Neural cell (in vitro differentiated cells): ENCODE measurements at regions not wholly inside any gene's neighbourhood (a gene's known extent, or its start where the extent isn't known, plus 50 kb on each side); places are given as distances from the start of the nearest gene placed in this dataset.

ENCODE experiments used
- H2AFZ ChIP-seq: fragments of 200-600, 300-800 bp; sonication (generic), shearing (Covaris generic); 2 replicates; pipeline ENCODE4 v1.6.0; 2014; ENCODE audit warnings: low read depth, mild to moderate bottlenecking, antibody characterized with exemption, low read length, moderate library complexity
- H3F3A ChIP-seq: fragments of 200-600 bp; shearing (Covaris generic); 2 replicates; pipeline ENCODE4 v1.6.1; 2016; ENCODE audit warnings: mild to moderate bottlenecking, moderate library complexity, mixed read lengths, antibody characterized with exemption, low read length; ENCODE audit not compliant: insufficient read depth, poor library complexity, severe bottlenecking
- H3K27ac ChIP-seq: fragments of 200-600, 300-800 bp; sonication (generic), shearing (Covaris generic); 2 replicates; pipeline ENCODE4 v1.5.1; 2014; ENCODE audit warnings: mild to moderate bottlenecking, low read length, moderate library complexity
- H3K27me3 ChIP-seq: fragments of 300-800, 200-600 bp; sonication (generic), shearing (Covaris generic); 2 replicates; pipeline ENCODE4 v1.6.0; 2014; ENCODE audit warnings: mild to moderate bottlenecking, low read depth, low read length, moderate library complexity; ENCODE audit not compliant: insufficient read depth
- H3K36me3 ChIP-seq: fragments of 300-800, 200-600 bp; sonication (generic), shearing (Covaris generic); 2 replicates; pipeline ENCODE4 v1.5.1; 2014; ENCODE audit warnings: mild to moderate bottlenecking, antibody characterized with exemption, low read length, moderate library complexity; ENCODE audit not compliant: insufficient read depth
- H3K4me2 ChIP-seq: fragments of 300-800, 200-600 bp; sonication (generic), shearing (Covaris generic); 2 replicates; pipeline ENCODE4 v1.6.0; 2014; ENCODE audit warnings: mild to moderate bottlenecking, low read length
- H3K4me3 ChIP-seq: fragments of 300-800, 200-600 bp; sonication (generic), shearing (Covaris generic); 2 replicates; pipeline ENCODE4 v1.5.1; 2014; ENCODE audit warnings: mild to moderate bottlenecking, low read length, moderate library complexity
- H3K79me2 ChIP-seq: fragments of 200-600 bp; shearing (Covaris generic); replicated peaks from 2 replicates; pipeline ENCODE4 v1.6.0; 2014; ENCODE audit warnings: mild to moderate bottlenecking, low read length, moderate library complexity; ENCODE audit not compliant: insufficient read depth
- H3K9ac ChIP-seq: fragments of 300-800, 200-600 bp; sonication (generic), shearing (Covaris generic); 2 replicates; pipeline ENCODE4 v1.6.1; 2016; ENCODE audit warnings: mild to moderate bottlenecking, low read length, mixed read lengths
- H3K9me2 ChIP-seq: fragments of 200-600 bp; shearing (Covaris generic); 2 replicates; pipeline ENCODE4 v1.6.1; 2016; ENCODE audit warnings: mild to moderate bottlenecking, low read length, mixed read lengths; ENCODE audit not compliant: insufficient read depth
- H3K9me3 ChIP-seq: fragments of 200-600, 300-800 bp; sonication (generic), shearing (Covaris generic); 2 replicates; pipeline ENCODE4 v1.6.1; 2016; ENCODE audit warnings: mild to moderate bottlenecking, mixed run types, low read length, moderate library complexity, mixed read lengths
- H4K20me1 ChIP-seq: fragments of 200-600 bp; shearing (Covaris generic); 2 replicates; pipeline ENCODE4 v1.6.1; 2016; ENCODE audit warnings: mild to moderate bottlenecking, mixed run types; ENCODE audit not compliant: insufficient read depth
- EP300 ChIP-seq: fragments of 450-650 bp; conservative IDR thresholded peaks from 2 replicates; pipeline ENCODE4 v1.6.1; 2014; ENCODE audit warnings: antibody characterized with exemption, mild to moderate bottlenecking, moderate library complexity; ENCODE audit not compliant: poor library complexity, severe bottlenecking
- EZH2 ChIP-seq: fragments of 200-600, 300-800 bp; shearing (Covaris generic), sonication (generic); IDR thresholded peaks from 2 replicates; pipeline ENCODE4 v1.6.1; 2014; ENCODE audit warnings: antibody characterized with exemption, low read length, borderline replicate concordance, mild to moderate bottlenecking; ENCODE audit not compliant: insufficient read depth, poor library complexity, severe bottlenecking
- MXI1 ChIP-seq: fragments of 450-650 bp; conservative IDR thresholded peaks from 2 replicates; pipeline ENCODE4 v1.6.1; 2014; ENCODE audit warnings: antibody characterized with exemption, mild to moderate bottlenecking; ENCODE audit not compliant: poor library complexity, severe bottlenecking
- POLR2AphosphoS5 ChIP-seq: IDR thresholded peaks from 2 replicates; pipeline ENCODE4 v1.6.1; 2012
- RAD21 ChIP-seq: fragments of 450-650 bp; conservative IDR thresholded peaks from 2 replicates; pipeline ENCODE4 v1.6.1; 2014; ENCODE audit warnings: antibody characterized with exemption, mild to moderate bottlenecking, moderate library complexity
- SMC3 ChIP-seq: fragments of 450-650 bp; conservative IDR thresholded peaks from 2 replicates; pipeline ENCODE4 v1.6.1; 2014; ENCODE audit warnings: antibody characterized with exemption, mild to moderate bottlenecking, moderate library complexity; ENCODE audit not compliant: poor library complexity
- TAF1 ChIP-seq: IDR thresholded peaks from 2 replicates; pipeline ENCODE4 v1.6.1; 2012; ENCODE audit warnings: low read depth
- TF ChIP-seq, protein P1 (sequence below): fragments of 450-650 bp; IDR thresholded peaks from 2 replicates; pipeline ENCODE4 v1.5.1; 2014; ENCODE audit warnings: antibody characterized with exemption, mild to moderate bottlenecking, moderate library complexity; ENCODE audit not compliant: poor library complexity, severe bottlenecking
- TF ChIP-seq, protein P2 (sequence below): IDR thresholded peaks from 2 replicates; pipeline ENCODE4 v1.6.1; 2012; ENCODE audit warnings: borderline replicate concordance

DNA sequence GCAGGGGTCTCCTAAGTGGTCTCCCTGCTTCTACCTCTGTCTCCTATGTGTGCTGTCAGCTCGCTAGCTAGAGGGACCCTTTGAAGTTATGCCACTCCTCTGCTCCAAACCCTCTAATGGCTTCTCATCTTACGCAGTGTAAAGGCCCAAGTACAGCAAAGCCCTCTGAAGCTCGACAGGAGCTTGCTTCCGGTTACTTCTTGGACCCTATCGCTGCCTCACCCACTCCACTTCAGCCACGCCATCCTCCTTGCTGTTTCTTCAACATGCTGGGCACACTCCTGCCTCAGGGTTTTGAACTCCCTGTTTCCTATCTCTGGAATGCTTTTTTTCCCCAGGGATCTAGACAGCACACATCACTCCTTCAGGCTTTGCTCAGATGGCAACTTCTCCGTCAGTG is 102.3 kb upstream of the F3 start:
- Histone ChIP-seq H3K9me2 (no peaks in the 10 kb centered on the region), H3K4me2 (no peak overlapping the region), H3K27ac (no peak overlapping the region), H3K9me3 (no peaks in the 10 kb centered on the region), H3K79me2 (no peaks in the 10 kb centered on the region), H3K36me3 (no peaks in the 10 kb centered on the region), H3K27me3 (no peaks in the 10 kb centered on the region), H3F3A (no peaks in the 10 kb centered on the region), H4K20me1 (no peaks in the 10 kb centered on the region), H3K4me3 (no peak overlapping the region), H2AFZ (no peak overlapping the region), H3K9ac (no peak overlapping the region)
- TF ChIP-seq POLR2AphosphoS5, result no peak
- TF ChIP-seq, protein P1, sequence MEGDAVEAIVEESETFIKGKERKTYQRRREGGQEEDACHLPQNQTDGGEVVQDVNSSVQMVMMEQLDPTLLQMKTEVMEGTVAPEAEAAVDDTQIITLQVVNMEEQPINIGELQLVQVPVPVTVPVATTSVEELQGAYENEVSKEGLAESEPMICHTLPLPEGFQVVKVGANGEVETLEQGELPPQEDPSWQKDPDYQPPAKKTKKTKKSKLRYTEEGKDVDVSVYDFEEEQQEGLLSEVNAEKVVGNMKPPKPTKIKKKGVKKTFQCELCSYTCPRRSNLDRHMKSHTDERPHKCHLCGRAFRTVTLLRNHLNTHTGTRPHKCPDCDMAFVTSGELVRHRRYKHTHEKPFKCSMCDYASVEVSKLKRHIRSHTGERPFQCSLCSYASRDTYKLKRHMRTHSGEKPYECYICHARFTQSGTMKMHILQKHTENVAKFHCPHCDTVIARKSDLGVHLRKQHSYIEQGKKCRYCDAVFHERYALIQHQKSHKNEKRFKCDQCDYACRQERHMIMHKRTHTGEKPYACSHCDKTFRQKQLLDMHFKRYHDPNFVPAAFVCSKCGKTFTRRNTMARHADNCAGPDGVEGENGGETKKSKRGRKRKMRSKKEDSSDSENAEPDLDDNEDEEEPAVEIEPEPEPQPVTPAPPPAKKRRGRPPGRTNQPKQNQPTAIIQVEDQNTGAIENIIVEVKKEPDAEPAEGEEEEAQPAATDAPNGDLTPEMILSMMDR, result no peak
- TF ChIP-seq MXI1, result no peak
- no peak for TF ChIP-seq RAD21
- no peak for TF ChIP-seq SMC3
- TF ChIP-seq, protein P2, sequence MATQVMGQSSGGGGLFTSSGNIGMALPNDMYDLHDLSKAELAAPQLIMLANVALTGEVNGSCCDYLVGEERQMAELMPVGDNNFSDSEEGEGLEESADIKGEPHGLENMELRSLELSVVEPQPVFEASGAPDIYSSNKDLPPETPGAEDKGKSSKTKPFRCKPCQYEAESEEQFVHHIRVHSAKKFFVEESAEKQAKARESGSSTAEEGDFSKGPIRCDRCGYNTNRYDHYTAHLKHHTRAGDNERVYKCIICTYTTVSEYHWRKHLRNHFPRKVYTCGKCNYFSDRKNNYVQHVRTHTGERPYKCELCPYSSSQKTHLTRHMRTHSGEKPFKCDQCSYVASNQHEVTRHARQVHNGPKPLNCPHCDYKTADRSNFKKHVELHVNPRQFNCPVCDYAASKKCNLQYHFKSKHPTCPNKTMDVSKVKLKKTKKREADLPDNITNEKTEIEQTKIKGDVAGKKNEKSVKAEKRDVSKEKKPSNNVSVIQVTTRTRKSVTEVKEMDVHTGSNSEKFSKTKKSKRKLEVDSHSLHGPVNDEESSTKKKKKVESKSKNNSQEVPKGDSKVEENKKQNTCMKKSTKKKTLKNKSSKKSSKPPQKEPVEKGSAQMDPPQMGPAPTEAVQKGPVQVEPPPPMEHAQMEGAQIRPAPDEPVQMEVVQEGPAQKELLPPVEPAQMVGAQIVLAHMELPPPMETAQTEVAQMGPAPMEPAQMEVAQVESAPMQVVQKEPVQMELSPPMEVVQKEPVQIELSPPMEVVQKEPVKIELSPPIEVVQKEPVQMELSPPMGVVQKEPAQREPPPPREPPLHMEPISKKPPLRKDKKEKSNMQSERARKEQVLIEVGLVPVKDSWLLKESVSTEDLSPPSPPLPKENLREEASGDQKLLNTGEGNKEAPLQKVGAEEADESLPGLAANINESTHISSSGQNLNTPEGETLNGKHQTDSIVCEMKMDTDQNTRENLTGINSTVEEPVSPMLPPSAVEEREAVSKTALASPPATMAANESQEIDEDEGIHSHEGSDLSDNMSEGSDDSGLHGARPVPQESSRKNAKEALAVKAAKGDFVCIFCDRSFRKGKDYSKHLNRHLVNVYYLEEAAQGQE, result no peak
- no peak for TF ChIP-seq TAF1
- no peak for TF ChIP-seq EZH2
- no peak for TF ChIP-seq EP300

DNA sequence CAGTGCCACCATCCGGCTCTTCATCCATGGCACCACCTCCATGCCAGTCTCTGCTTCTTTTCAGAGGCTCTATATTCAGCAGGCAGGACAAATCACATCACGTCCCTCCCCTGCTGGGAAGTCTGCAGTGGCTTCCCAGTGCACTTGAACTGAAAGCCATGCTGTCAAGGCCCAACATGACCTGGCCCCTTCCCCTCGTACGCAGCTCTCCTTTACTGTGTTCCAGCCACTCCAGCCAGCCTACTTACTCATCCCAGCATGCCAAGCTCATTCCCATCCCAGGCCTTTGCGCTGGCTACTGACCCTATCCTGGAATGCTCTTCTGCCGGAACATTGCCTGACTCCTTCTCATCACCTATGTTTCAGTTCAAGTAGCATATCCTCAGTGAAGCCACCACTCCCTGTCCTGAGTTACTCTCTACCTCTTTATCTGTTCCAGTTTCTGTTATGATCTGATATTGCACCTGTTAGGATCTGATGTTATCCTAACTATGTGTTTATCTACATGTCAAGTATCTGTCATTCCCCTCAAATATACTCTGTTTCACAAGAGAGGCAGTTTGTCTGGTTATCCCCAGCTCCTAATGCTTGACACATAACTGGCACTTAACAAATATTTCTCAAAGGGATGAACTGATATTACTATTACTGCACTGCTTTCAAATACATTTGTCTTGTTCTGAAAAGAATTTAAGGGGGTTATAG is 101.2 kb upstream of the F3 start:
- no peaks in the 10 kb centered on the region for H3K9me2 ChIP-seq
- no peaks in the 10 kb centered on the region for H3K36me3 ChIP-seq
- no peaks in the 10 kb centered on the region for H3K79me2 ChIP-seq
- no peak overlapping the region for H2AFZ ChIP-seq
- H3K9ac ChIP-seq, result no peak overlapping the region
- no peak overlapping the region for H3K4me2 ChIP-seq
- H3K27me3 ChIP-seq, result no peaks in the 10 kb centered on the region
- no peaks in the 10 kb centered on the region for H4K20me1 ChIP-seq
- no peaks in the 10 kb centered on the region for H3K9me3 ChIP-seq
- TF ChIP-seq SMC3 (no peak), RAD21 (no peak), TAF1 (no peak), POLR2AphosphoS5 (no peak), MXI1 (no peak), EZH2 (no peak), EP300 (no peak)
- TF ChIP-seq, protein P2, result no peak
- TF ChIP-seq, protein P1, result no peak
- no peaks in the 10 kb centered on the region for H3F3A ChIP-seq
- H3K4me3 ChIP-seq, result no peak overlapping the region
- no peak overlapping the region for H3K27ac ChIP-seq
